ENCODE measurements at regions not wholly inside any gene's neighbourhood (a gene's known extent, or its start where the extent isn't known, plus 50 kb on each side); places are given as distances from the start of the nearest gene placed in this dataset.

- no peaks in the 10 kb centered on the region for H3K4me1 Mint-ChIP-seq
- H3K27ac Mint-ChIP-seq = no peak overlapping the region
- no peaks in the 10 kb centered on the region for H3K36me3 Mint-ChIP-seq (ENCODE audit: low read depth)
- H3K9me3 Mint-ChIP-seq = no peaks in the 10 kb centered on the region
- no peak for DNase-seq
- peaks cover 6% of the 10 kb centered on the region for H3K27me3 Mint-ChIP-seq (ENCODE audit: low read depth, poor library complexity)
- no peak for TF ChIP-seq CTCF (IDR thresholded peaks at IDR 0.05)
- H3K4me3 Mint-ChIP-seq = no peak overlapping the region
These were observed 967.0 kb downstream of the UQCRFS1 start for GRCh38 chr19:28245937-28246336.

- H3K27ac Mint-ChIP-seq = no peak overlapping the region
- TF ChIP-seq CTCF (IDR thresholded peaks at IDR 0.05) = no peak
- no peak overlapping the region for H3K4me3 Mint-ChIP-seq
These were observed 968.0 kb downstream of the UQCRFS1 start for GRCh38 chr19:28244966-28245365.

GRCh38 chr19:28242317-28242927, 970.5 kb downstream of the UQCRFS1 start:
- no peaks in the 10 kb centered on the region for H3K36me3 Mint-ChIP-seq (ENCODE audit: low read depth)
- no peak overlapping the region for H3K27ac Mint-ChIP-seq
- peak; percentile 38 for DNase-seq
- H3K4me1 Mint-ChIP-seq = no peaks in the 10 kb centered on the region
- no peak overlapping the region for H3K4me3 Mint-ChIP-seq
- no peaks in the 10 kb centered on the region for H3K9me3 Mint-ChIP-seq
- H3K27me3 Mint-ChIP-seq (ENCODE audit: low read depth, poor library complexity) = peaks cover 26% of the 10 kb centered on the region
- TF ChIP-seq CTCF (IDR thresholded peaks at IDR 0.05) = peak; percentile 81

More at GRCh38 chr19:28244966-28245365, 968.0 kb downstream of the UQCRFS1 start:
- Mint-ChIP-seq H3K9me3 (no peaks in the 10 kb centered on the region), H3K27me3 (ENCODE audit: low read depth, poor library complexity) (peaks cover 14% of the 10 kb centered on the region), H3K4me1 (no peaks in the 10 kb centered on the region), H3K36me3 (ENCODE audit: low read depth) (no peaks in the 10 kb centered on the region)
- DNase-seq = no peak

- H3K36me3 Mint-ChIP-seq (ENCODE audit: low read depth) = no peaks in the 10 kb centered on the region
- no peak overlapping the region for H3K27ac Mint-ChIP-seq
- peak; percentile 61 for DNase-seq
- no peaks in the 10 kb centered on the region for H3K9me3 Mint-ChIP-seq
- H3K27me3 Mint-ChIP-seq (ENCODE audit: low read depth, poor library complexity) = peaks cover 46% of the 10 kb centered on the region
- no peak overlapping the region for H3K4me3 Mint-ChIP-seq
- TF ChIP-seq CTCF (IDR thresholded peaks at IDR 0.05) = peak; percentile 64
- H3K4me1 Mint-ChIP-seq = peaks cover 7% of the 10 kb centered on the region
These were observed 973.7 kb downstream of the UQCRFS1 start for GRCh38 chr19:28239270-28239669.

- Mint-ChIP-seq H3K4me3 (no peak overlapping the region), H3K4me1 (peaks cover 7% of the 10 kb centered on the region), H3K27ac (no peak overlapping the region), H3K27me3 (ENCODE audit: low read depth, poor library complexity) (peaks cover 52% of the 10 kb centered on the region), H3K9me3 (no peaks in the 10 kb centered on the region), H3K36me3 (ENCODE audit: low read depth) (no peaks in the 10 kb centered on the region)
- no peak for TF ChIP-seq CTCF (IDR thresholded peaks at IDR 0.05)
- DNase-seq = no peak
These were observed 974.6 kb downstream of the UQCRFS1 start for GRCh38 chr19:28238270-28238820.

GRCh38 chr19:28235606-28236125, 977.3 kb downstream of the UQCRFS1 start:
- no peak overlapping the region for H3K4me3 Mint-ChIP-seq
- no peak for TF ChIP-seq CTCF (IDR thresholded peaks at IDR 0.05)
- H3K27me3 Mint-ChIP-seq (ENCODE audit: low read depth, poor library complexity) = peaks cover 75% of the 10 kb centered on the region
- no peaks in the 10 kb centered on the region for H3K9me3 Mint-ChIP-seq
- H3K4me1 Mint-ChIP-seq = peaks cover 7% of the 10 kb centered on the region
- no peak for DNase-seq
- no peaks in the 10 kb centered on the region for H3K36me3 Mint-ChIP-seq (ENCODE audit: low read depth)
- H3K27ac Mint-ChIP-seq = no peak overlapping the region
